ENCODE measurements at regions not wholly inside any gene's neighbourhood (a gene's known extent, or its start where the extent isn't known, plus 50 kb on each side); places are given as distances from the start of the nearest gene placed in this dataset.

DNA sequence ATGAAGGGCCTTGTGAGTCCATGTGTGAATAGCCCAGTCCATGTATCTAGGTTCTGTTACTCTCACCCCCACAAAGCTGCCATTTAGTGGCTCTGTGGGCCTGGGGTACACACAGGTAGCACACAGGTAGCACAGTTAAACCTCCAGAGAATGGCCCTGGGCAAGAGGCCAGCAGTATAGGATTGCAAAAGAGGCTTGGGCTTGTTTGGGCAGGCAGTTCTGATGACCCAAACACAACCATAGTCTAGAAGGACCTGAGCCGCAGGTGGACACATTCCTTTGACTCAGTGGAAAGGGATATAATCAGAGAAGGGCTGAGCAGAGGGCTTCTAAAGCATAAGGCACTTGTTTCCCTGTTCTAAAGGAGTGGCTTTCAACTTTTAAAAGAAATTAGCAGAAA, 326.8 kb upstream of the SGCD start:
- no peak for DNase-seq (ENCODE audit: low read depth)
- TF ChIP-seq, protein P1, sequence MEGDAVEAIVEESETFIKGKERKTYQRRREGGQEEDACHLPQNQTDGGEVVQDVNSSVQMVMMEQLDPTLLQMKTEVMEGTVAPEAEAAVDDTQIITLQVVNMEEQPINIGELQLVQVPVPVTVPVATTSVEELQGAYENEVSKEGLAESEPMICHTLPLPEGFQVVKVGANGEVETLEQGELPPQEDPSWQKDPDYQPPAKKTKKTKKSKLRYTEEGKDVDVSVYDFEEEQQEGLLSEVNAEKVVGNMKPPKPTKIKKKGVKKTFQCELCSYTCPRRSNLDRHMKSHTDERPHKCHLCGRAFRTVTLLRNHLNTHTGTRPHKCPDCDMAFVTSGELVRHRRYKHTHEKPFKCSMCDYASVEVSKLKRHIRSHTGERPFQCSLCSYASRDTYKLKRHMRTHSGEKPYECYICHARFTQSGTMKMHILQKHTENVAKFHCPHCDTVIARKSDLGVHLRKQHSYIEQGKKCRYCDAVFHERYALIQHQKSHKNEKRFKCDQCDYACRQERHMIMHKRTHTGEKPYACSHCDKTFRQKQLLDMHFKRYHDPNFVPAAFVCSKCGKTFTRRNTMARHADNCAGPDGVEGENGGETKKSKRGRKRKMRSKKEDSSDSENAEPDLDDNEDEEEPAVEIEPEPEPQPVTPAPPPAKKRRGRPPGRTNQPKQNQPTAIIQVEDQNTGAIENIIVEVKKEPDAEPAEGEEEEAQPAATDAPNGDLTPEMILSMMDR (conservative IDR thresholded peaks at IDR 0.05; ENCODE audit: control insufficient read depth, insufficient read depth, low read depth, low read length) = no peak
- no peak overlapping the region for H3K4me3 ChIP-seq (ENCODE audit: control insufficient read depth, low read depth, low read length)

DNA sequence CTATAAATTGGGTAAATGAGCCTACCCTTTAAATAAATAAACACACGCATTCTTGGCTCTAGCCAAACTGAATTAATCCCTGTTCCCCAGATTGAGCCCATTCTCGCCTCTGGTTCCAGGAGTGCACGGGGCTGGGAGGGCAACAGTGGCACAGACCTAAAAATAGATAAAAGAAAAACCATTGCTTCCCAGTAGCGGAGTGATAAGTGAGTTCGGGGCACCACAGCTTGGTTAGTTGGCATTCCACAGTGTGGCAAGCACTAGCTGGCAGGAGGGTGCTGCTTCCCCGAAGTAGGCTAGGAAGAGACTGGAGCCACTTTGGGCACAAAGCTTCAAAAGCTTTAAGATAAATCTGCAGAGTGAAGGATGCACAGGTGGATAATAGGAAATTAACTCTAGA, 322.2 kb upstream of the SGCD start:
- no peak overlapping the region for H3K4me3 ChIP-seq (ENCODE audit: control insufficient read depth, low read depth, low read length)
- DNase-seq (ENCODE audit: low read depth) = no peak
- TF ChIP-seq, protein P1 (conservative IDR thresholded peaks at IDR 0.05; ENCODE audit: control insufficient read depth, insufficient read depth, low read depth, low read length) = no peak

DNA sequence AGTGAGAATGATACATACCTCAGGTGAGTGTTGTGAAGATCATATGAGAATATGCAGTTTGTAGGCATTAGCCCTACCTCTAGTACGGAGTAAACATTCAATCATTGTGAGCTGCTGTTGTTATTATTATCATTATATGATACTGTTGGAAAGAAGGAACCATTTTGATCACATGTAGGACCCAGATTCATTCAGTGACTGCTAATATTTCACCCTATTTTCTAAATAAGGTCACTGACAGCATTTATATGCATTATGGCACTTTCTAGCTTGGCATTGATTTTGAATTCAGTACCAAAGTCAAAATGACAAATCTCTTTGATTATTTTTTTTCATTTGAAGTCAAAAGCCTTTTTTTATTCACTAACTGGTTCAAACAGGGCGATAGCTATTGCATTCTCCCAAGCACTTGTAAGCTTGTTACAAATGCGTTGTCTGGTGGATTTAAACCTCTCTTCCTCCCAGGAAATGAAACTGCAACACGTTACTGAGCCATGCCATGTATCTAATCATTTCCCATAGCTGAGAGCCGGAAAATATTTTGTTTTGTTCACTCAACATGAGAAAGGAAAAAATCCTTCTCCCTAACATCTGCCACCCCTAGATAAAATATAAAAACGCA, 320.8 kb upstream of the SGCD start:
- TF ChIP-seq, protein P1 (conservative IDR thresholded peaks at IDR 0.05; ENCODE audit: control insufficient read depth, insufficient read depth, low read depth, low read length) = no peak
- H3K4me3 ChIP-seq (ENCODE audit: control insufficient read depth, low read depth, low read length) = no peak overlapping the region
- DNase-seq (ENCODE audit: low read depth) = no peak

DNA sequence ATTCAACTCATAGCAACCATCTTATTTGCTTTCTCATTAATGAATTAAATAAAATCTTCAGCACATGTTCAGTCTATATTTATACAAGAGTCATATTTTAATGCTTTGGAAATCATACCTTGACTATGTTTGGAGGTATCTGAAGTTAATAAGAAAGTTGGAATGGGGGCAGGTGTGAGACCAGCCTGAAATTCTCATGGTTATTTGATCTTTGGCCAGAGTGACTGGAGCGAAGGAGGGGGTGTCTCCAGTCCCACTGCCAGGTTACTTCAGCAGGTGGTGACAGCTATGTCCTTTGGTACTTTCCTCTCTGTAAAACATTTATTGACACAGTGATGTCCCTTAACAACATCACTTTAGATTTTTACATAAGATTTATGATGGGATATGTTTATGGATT, 318.1 kb upstream of the SGCD start:
- H3K4me3 ChIP-seq (ENCODE audit: control insufficient read depth, low read depth, low read length) = no peak overlapping the region
- TF ChIP-seq, protein P1 (conservative IDR thresholded peaks at IDR 0.05; ENCODE audit: control insufficient read depth, insufficient read depth, low read depth, low read length) = no peak
- DNase-seq (ENCODE audit: low read depth) = no peak

DNA sequence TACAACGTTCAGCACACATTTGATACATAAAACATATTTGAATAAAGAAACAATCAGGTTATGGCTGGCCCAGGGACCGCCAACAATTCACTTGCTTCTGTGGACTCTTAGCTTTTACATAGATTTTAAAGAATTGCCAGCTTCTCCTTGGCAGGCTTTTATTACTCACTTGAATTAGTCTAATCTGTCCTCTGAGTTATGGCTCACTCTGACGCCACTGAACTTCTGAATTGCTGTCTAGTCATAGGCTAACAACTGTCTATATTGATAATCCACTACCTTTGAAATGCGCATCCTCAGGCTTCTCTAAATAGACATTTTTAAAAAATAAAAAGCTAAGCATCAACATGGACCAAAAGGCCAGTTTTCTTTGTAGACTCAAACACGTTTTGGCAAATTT, 317.4 kb upstream of the SGCD start:
- TF ChIP-seq, protein P1 (conservative IDR thresholded peaks at IDR 0.05; ENCODE audit: control insufficient read depth, insufficient read depth, low read depth, low read length) = no peak
- DNase-seq (ENCODE audit: low read depth) = no peak
- H3K4me3 ChIP-seq (ENCODE audit: control insufficient read depth, low read depth, low read length) = no peak overlapping the region

DNA sequence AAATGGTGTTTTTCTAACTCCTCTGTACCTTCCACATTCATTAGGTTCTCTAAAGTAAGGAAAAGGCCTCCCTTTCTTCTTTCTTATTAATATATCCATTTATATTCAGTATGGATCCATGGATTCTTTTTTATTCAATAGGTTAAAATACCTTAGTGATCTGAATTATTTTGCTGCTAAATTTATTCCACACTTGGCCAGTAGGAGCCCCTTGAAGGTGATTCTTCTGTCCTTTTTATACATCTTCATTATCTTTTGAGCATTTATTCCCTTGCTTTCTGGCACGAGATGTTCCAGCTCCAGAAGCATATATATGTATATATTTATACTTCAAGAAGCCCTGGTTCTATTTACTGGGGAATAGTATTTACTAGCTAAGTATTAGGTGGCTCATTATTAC, 311.8 kb upstream of the SGCD start:
- H3K4me3 ChIP-seq (ENCODE audit: control insufficient read depth, low read depth, low read length) = no peak overlapping the region
- TF ChIP-seq, protein P1 (conservative IDR thresholded peaks at IDR 0.05; ENCODE audit: control insufficient read depth, insufficient read depth, low read depth, low read length) = peak; percentile 8
- no peak for DNase-seq (ENCODE audit: low read depth)

DNA sequence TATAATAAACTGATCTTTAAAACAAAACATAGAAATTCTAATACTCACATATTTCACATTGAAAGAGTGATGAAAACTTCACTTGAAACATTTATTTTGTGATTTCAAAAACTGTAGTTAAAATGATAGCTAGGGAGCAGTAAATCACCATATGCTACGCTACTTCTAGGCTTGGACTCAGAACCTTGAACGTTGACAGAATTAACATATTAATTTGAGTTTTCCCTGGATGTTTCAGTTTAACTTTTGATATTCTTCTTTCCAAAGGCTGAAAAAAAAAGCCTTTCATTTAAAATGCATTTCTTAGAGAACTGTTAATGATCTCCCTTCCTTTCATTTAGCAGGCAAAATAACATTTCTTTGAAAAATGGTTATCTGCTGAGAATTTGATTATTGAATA, 307.8 kb upstream of the SGCD start:
- DNase-seq (ENCODE audit: low read depth) = no peak
- TF ChIP-seq, protein P1 (conservative IDR thresholded peaks at IDR 0.05; ENCODE audit: control insufficient read depth, insufficient read depth, low read depth, low read length) = no peak
- H3K4me3 ChIP-seq (ENCODE audit: control insufficient read depth, low read depth, low read length) = no peak overlapping the region
